NCI-H1436 treated with DMSO at 0.1 percent for 48 hours (cell line): ENCODE measurements at regions not wholly inside any gene's neighbourhood (a gene's known extent, or its start where the extent isn't known, plus 50 kb on each side); places are given as distances from the start of the nearest gene placed in this dataset.

Source experiments
- DNase-seq: peaks from one replicate; lab custom pipeline; 2025; lab: John Stamatoyannopoulos, UW

- no peak for DNase-seq
Measured at GRCh38 chr16:47779201-47780016, 318.3 kb downstream of the PHKB start.

GRCh38 chr16:47778106-47778801 lies 317.1 kb downstream of the PHKB start:
- no peak for DNase-seq

GRCh38 chr16:47777220-47777619 lies 316.1 kb downstream of the PHKB start:
- no peak for DNase-seq

GRCh38 chr16:47774661-47775060 lies 313.5 kb downstream of the PHKB start:
- DNase-seq: no peak

GRCh38 chr16:47753659-47754058 lies 292.5 kb downstream of the PHKB start:
- no peak for DNase-seq
